ENCODE measurements at regions not wholly inside any gene's neighbourhood (a gene's known extent, or its start where the extent isn't known, plus 50 kb on each side); places are given as distances from the start of the nearest gene placed in this dataset.
"Not testable (repeated sequence)": the region's sequence is repeated elsewhere in the genome, so short reads cannot be mapped to it uniquely, and the experiment has no call there.

GRCh38 chr12:131422187-131422520, 288.7 kb upstream of the SFSWAP start:
- peaks cover 0 to 6% of the 10 kb centered on the region in 2 donors for H3K9me3 ChIP-seq
- DNase-seq, result no peak
- no peaks in the 10 kb centered on the region for H3K27me3 ChIP-seq
- H3K4me1 ChIP-seq, result no peaks in the 10 kb centered on the region
- H3K27ac ChIP-seq, result no peak overlapping the region
- intact Hi-C loops (cut with DNase I; ENCODE audit: low total_unique reads), result no loop called here
- no peak overlapping the region for H3K4me3 ChIP-seq
- no peaks in the 10 kb centered on the region for H3K36me3 ChIP-seq
- TF ChIP-seq POLR2A (IDR thresholded peaks at IDR 0.05), result no peak
- TF ChIP-seq, protein P1, sequence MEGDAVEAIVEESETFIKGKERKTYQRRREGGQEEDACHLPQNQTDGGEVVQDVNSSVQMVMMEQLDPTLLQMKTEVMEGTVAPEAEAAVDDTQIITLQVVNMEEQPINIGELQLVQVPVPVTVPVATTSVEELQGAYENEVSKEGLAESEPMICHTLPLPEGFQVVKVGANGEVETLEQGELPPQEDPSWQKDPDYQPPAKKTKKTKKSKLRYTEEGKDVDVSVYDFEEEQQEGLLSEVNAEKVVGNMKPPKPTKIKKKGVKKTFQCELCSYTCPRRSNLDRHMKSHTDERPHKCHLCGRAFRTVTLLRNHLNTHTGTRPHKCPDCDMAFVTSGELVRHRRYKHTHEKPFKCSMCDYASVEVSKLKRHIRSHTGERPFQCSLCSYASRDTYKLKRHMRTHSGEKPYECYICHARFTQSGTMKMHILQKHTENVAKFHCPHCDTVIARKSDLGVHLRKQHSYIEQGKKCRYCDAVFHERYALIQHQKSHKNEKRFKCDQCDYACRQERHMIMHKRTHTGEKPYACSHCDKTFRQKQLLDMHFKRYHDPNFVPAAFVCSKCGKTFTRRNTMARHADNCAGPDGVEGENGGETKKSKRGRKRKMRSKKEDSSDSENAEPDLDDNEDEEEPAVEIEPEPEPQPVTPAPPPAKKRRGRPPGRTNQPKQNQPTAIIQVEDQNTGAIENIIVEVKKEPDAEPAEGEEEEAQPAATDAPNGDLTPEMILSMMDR (IDR thresholded peaks at IDR 0.05), result no peak

GRCh38 chr12:131422744-131423143, 288.1 kb upstream of the SFSWAP start:
- no peaks in the 10 kb centered on the region for H3K27me3 ChIP-seq
- DNase-seq, result no peak
- intact Hi-C loops (cut with DNase I; ENCODE audit: low total_unique reads), result no loop called here
- no peak overlapping the region for H3K27ac ChIP-seq
- TF ChIP-seq POLR2A (IDR thresholded peaks at IDR 0.05), result no peak
- TF ChIP-seq, protein P1 (IDR thresholded peaks at IDR 0.05), result no peak
- peaks cover 0 to 6% of the 10 kb centered on the region in 2 donors for H3K9me3 ChIP-seq
- no peak overlapping the region for H3K4me3 ChIP-seq
- no peaks in the 10 kb centered on the region for H3K36me3 ChIP-seq
- H3K4me1 ChIP-seq, result no peaks in the 10 kb centered on the region

DNA sequence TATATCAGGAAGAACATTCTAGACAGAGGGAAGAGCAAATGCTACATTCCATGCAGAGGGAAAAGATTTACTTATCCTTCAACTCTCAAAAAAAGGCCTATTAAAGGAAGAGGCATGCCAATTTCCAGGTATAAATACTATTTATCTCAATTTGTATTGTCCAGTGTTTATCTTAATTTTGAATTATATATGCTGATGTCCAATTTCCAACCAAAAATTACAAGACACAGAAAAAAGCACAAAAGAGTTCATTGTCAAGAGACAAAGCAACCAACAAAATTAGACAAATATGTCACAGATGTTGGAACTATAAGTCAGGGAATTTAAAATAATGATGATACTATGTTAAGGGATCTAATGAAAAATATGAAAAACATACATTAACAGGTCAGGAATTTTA, 286.6 kb upstream of the SFSWAP start:
- DNase-seq, result no peak
- H3K4me1 ChIP-seq, result no peaks in the 10 kb centered on the region
- intact Hi-C loops (cut with DNase I; ENCODE audit: low total_unique reads), result no loop called here

GRCh38 chr12:131425112-131426075, 285.5 kb upstream of the SFSWAP start:
- TF ChIP-seq, protein P1 (IDR thresholded peaks at IDR 0.05), result no peak
- no peak for TF ChIP-seq POLR2A (IDR thresholded peaks at IDR 0.05)
- H3K36me3 ChIP-seq, result no peaks in the 10 kb centered on the region
- H3K4me1 ChIP-seq, result no peaks in the 10 kb centered on the region

More for the DNA sequence above, 286.6 kb upstream of the SFSWAP start:
- H3K4me3 ChIP-seq, result no peak overlapping the region
- H3K36me3 ChIP-seq, result no peaks in the 10 kb centered on the region
- H3K9me3 ChIP-seq, result peaks cover 0 to 6% of the 10 kb centered on the region in 2 donors
- no peak overlapping the region for H3K27ac ChIP-seq
- no peaks in the 10 kb centered on the region for H3K27me3 ChIP-seq
- no peak for TF ChIP-seq POLR2A (IDR thresholded peaks at IDR 0.05)
- TF ChIP-seq, protein P1 (IDR thresholded peaks at IDR 0.05), result no peak

DNA sequence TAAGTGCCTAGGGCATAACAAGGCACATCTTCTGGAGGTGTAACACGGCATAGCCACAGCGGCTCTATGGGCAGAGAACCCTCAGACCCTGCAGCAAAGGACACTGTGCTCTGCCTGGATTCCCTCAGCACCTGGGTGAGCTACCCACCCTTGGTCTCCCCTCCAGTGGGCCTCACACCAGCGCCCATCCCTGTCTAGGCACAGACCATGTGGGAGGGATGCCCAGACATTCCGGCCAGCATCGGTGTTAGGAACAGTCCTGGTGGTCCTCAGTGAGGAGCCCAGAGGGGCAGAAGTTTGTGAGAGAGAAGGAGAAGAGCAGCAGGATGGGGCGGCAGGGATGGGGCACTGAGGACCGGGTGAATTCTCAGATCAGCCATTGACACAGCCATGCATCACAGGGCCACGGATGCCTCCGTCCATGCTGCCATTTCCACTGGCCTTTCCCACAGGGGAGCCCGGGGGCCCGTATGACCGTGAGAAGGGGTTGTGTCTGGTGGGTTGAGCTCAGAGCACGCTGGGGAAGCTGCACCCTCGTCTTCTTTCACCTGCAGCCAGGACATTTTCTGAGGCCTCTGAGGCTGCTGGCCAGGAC, 282.7 kb upstream of the SFSWAP start:
- no peak for TF ChIP-seq POLR2A (IDR thresholded peaks at IDR 0.05)
- TF ChIP-seq, protein P1 (IDR thresholded peaks at IDR 0.05), result no peak
- Histone ChIP-seq H3K4me1 (no peaks in the 10 kb centered on the region), H3K4me3 (no peak overlapping the region), H3K36me3 (no peaks in the 10 kb centered on the region), H3K9me3 (peaks cover 0 to 6% of the 10 kb centered on the region in 2 donors), H3K27ac (no peak overlapping the region), H3K27me3 (peaks cover 0 to 18% of the 10 kb centered on the region in 2 donors)
- intact Hi-C loops (cut with DNase I; ENCODE audit: low total_unique reads), result no loop called here
- DNase-seq, result no peak

More at GRCh38 chr12:131425112-131426075, 285.5 kb upstream of the SFSWAP start:
- Histone ChIP-seq H3K4me3 (no peak overlapping the region), H3K27me3 (peaks cover 0 to 4% of the 10 kb centered on the region in 2 donors), H3K9me3 (peaks cover 0 to 6% of the 10 kb centered on the region in 2 donors), H3K27ac (no peak overlapping the region)
- intact Hi-C loops (cut with DNase I; ENCODE audit: low total_unique reads), result no loop called here
- no peak for DNase-seq

DNA sequence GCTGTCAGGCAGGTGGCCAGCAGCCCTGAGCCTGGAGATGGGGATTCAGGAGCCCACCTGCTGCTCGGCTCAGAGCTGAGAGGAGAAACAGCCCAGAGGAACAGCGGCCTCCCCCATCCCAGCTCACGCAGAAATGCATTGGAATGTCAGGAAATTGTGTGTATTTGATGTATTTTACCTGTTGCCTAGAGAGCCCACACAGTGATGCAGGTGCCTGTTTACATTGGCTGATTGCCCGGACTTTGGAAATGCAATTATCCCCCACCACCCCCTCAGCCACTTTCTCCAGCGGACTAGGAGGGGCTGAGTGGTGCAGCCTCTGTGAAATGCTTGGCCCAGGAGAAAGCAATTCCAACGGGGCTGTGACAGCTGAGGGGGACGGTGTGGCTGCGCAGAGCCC, 281.7 kb upstream of the SFSWAP start:
- H3K9me3 ChIP-seq; intact Hi-C loops (cut with DNase I; ENCODE audit: low total_unique reads); H3K4me3 ChIP-seq; H3K4me1 ChIP-seq; H3K27ac ChIP-seq; DNase-seq; H3K36me3 ChIP-seq: not testable (repeated sequence)
- peaks cover 0 to 18% of the 10 kb centered on the region in 2 donors for H3K27me3 ChIP-seq

GRCh38 chr12:131429697-131430096, 281.2 kb upstream of the SFSWAP start:
- intact Hi-C loops (cut with DNase I; ENCODE audit: low total_unique reads); H3K4me3 ChIP-seq; DNase-seq; H3K9me3 ChIP-seq; H3K4me1 ChIP-seq; H3K27ac ChIP-seq; H3K36me3 ChIP-seq: not testable (repeated sequence)
- peaks cover 0 to 18% of the 10 kb centered on the region in 2 donors for H3K27me3 ChIP-seq

All from uterus (tissue), 3 donors.